Liver (tissue), 8 donors: ENCODE measurements at regions not wholly inside any gene's neighbourhood (a gene's known extent, or its start where the extent isn't known, plus 50 kb on each side); places are given as distances from the start of the nearest gene placed in this dataset.

Source experiments
- DNase-seq: peaks from one replicate; pipeline ENCODE4 v3.0.0-alpha.2; 2017; ENCODE audit warnings: low spot score
- H3K27ac ChIP-seq, 2 donors: one replicate each; pipeline ENCODE4 v1.7.0; 2013; ENCODE audit warnings: inconsistent platforms in 2 of 2, low read length in 2 of 2, control low read depth in 1 of 2, low read depth in 1 of 2, mild to moderate bottlenecking in 1 of 2
- H3K27me3 ChIP-seq, 4 donors: one replicate each; pipeline versions ENCODE4 v1.6.1 to v1.7.0; 2013; ENCODE audit warnings: low read length in 3 of 4, inconsistent platforms in 1 of 4, mild to moderate bottlenecking in 1 of 4, moderate library complexity in 1 of 4; ENCODE audit not compliant: control insufficient read depth in 4 of 4, insufficient read depth in 4 of 4
- H3K36me3 ChIP-seq, 4 donors: one replicate each; pipeline versions ENCODE4 v1.6.1 to v1.7.0; 2013; ENCODE audit warnings: low read length in 3 of 4, mild to moderate bottlenecking in 3 of 4, low read depth in 1 of 4, moderate library complexity in 1 of 4; ENCODE audit not compliant: control insufficient read depth in 4 of 4, insufficient read depth in 3 of 4
- H3K4me1 ChIP-seq, 4 donors: one replicate each; pipeline versions ENCODE4 v1.6.1 to v1.7.0; 2013; ENCODE audit warnings: low read length in 3 of 4, mild to moderate bottlenecking in 3 of 4, moderate library complexity in 1 of 4; ENCODE audit not compliant: control insufficient read depth in 4 of 4, insufficient read depth in 4 of 4
- H3K4me3 ChIP-seq, 3 donors: one replicate each; pipeline versions ENCODE4 v1.6.1 to v1.7.0; 2013; ENCODE audit warnings: low read length in 3 of 3, control low read depth in 1 of 3, low read depth in 1 of 3, mild to moderate bottlenecking in 1 of 3
- H3K9ac ChIP-seq, 2 donors: one replicate each; pipeline ENCODE4 v1.7.0; 2013; ENCODE audit warnings: low read length in 2 of 2, mild to moderate bottlenecking in 2 of 2, moderate library complexity in 2 of 2, control low read depth in 1 of 2, low read depth in 1 of 2
- H3K9me3 ChIP-seq, 4 donors: one replicate each; pipeline versions ENCODE4 v1.6.1 to v1.7.0; 2013; ENCODE audit warnings: low read length in 3 of 4; ENCODE audit not compliant: control insufficient read depth in 4 of 4
- CTCF ChIP-seq: fragments of 150-350 bp; IDR thresholded peaks from 2 replicates; pipeline ENCODE4 v1.5.1; 2017; ENCODE audit warnings: improper control_type of control experiment, low read depth, low read length; ENCODE audit not compliant: missing input control
- EGR1 ChIP-seq, 2 donors: IDR thresholded peaks; 2 replicates each; pipeline ENCODE4 v1.6.1; 2016 to 2018; ENCODE audit warnings: antibody characterized with exemption in 2 of 2, low read depth in 2 of 2
- FOXA1 ChIP-seq: IDR thresholded peaks from 2 replicates; pipeline ENCODE4 v1.6.1; 2016; ENCODE audit warnings: antibody characterized with exemption
- FOXA2 ChIP-seq: IDR thresholded peaks from 2 replicates; pipeline ENCODE4 v1.6.1; 2016; ENCODE audit warnings: antibody characterized with exemption
- GABPA ChIP-seq, 2 donors: IDR thresholded peaks in 1 of 2; conservative IDR thresholded peaks in 1 of 2; 2 replicates each; pipeline ENCODE4 v1.6.1; 2016; ENCODE audit warnings: antibody characterized with exemption in 2 of 2, mild to moderate bottlenecking in 1 of 2, moderate library complexity in 1 of 2
- HNF4A ChIP-seq, 2 donors: conservative IDR thresholded peaks; 2 replicates each; pipeline ENCODE4 v1.6.1; 2016; ENCODE audit warnings: antibody characterized with exemption in 2 of 2, mild to moderate bottlenecking in 2 of 2
- HNF4G ChIP-seq: IDR thresholded peaks from 2 replicates; pipeline ENCODE4 v1.6.1; 2016; ENCODE audit warnings: antibody characterized with exemption
- JUND ChIP-seq, 2 donors: IDR thresholded peaks; 2 replicates each; pipeline ENCODE4 v1.6.1; 2016; ENCODE audit warnings: antibody characterized with exemption in 2 of 2
- NR2F2 ChIP-seq: IDR thresholded peaks from 2 replicates; pipeline ENCODE4 v1.6.1; 2016; ENCODE audit warnings: antibody characterized with exemption
- RAD21 ChIP-seq, 2 donors: IDR thresholded peaks; 2 replicates each; pipeline ENCODE4 v1.6.1; 2016; ENCODE audit warnings: antibody characterized with exemption in 2 of 2, mild to moderate bottlenecking in 2 of 2
- RXRA ChIP-seq, 2 donors: IDR thresholded peaks; 2 replicates each; pipeline ENCODE4 v1.6.1; 2017 to 2018; ENCODE audit warnings: antibody characterized with exemption in 2 of 2, mild to moderate bottlenecking in 1 of 2
- SP1 ChIP-seq: IDR thresholded peaks from 2 replicates; pipeline ENCODE4 v1.6.1; 2018; ENCODE audit warnings: antibody characterized with exemption, mild to moderate bottlenecking
- TAF1 ChIP-seq: conservative IDR thresholded peaks from 2 replicates; pipeline ENCODE4 v1.6.1; 2016; ENCODE audit warnings: antibody characterized with exemption, mild to moderate bottlenecking
- YY1 ChIP-seq: IDR thresholded peaks from 2 replicates; pipeline ENCODE4 v1.6.1; 2016; ENCODE audit warnings: antibody characterized with exemption, mild to moderate bottlenecking
- ZBTB33 ChIP-seq: IDR thresholded peaks from 2 replicates; pipeline ENCODE4 v1.6.1; 2016; ENCODE audit warnings: antibody characterized with exemption
- whole genome bisulfite sequencing: extraction: QIAGEN DNeasy Blood & Tissue Kit; methylation state at CpG from one replicate; pipeline ENCODE4 v1.1.7; 2013; 5-methylcytosine and 5-hydroxymethylcytosine counted together
- TF ChIP-seq, protein P1 (sequence below): IDR thresholded peaks from 2 replicates; pipeline ENCODE4 v1.6.1; 2016; ENCODE audit warnings: antibody characterized with exemption
- TF ChIP-seq, protein P2 (sequence below): IDR thresholded peaks from 2 replicates; pipeline ENCODE4 v1.6.1; 2016; ENCODE audit warnings: antibody characterized with exemption, mild to moderate bottlenecking
- TF ChIP-seq, protein P3 (sequence below): IDR thresholded peaks from 2 replicates; pipeline ENCODE4 v1.6.1; 2016; ENCODE audit warnings: antibody characterized with exemption
- donor health status: healthy.
- donor health status: healthy.
- donor health status: healthy.
- donor health status: healthy.
- donor health status: healthy.

DNA sequence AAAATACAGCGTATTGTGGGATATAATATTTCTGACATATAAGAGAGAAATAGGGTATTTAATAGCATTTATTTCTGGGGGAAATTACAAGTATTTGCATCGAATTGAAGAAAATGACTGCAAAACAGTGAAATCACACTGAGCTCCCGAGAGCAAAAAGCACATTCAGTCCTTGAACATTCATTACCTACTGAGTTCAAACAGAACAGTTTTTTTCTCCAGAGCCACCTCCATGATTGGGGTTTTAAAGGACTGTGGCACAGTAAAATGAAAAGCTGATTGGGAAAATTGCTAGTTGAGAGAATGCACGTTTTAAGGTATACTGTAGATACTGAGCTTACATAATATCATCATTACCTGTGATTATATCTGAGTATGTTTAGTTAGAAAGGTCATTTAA, 58.0 kb upstream of the TRPC4 start:
- Histone ChIP-seq H3K36me3 (no peaks in the 10 kb centered on the region), H3K4me3 (no peak overlapping the region), H3K9me3 (no peaks in the 10 kb centered on the region), H3K4me1 (no peaks in the 10 kb centered on the region), H3K9ac (no peak overlapping the region), H3K27me3 (peaks cover 0 to 4% (median 0%) of the 10 kb centered on the region in 4 donors), H3K27ac (no peak overlapping the region)
- TF ChIP-seq EGR1 (IDR thresholded peaks at IDR 0.05; ENCODE audit: low read depth in 2 of 2) (no peak), TAF1 (no peak), NR2F2 (no peak), FOXA2 (no peak), YY1 (no peak), RAD21 (IDR thresholded peaks at IDR 0.05) (no peak), HNF4G (no peak), GABPA (IDR thresholded peaks at IDR 0.05 in 1 of 2, conservative IDR thresholded peaks at IDR 0.05 in 1 of 2) (no peak), SP1 (no peak), FOXA1 (no peak), JUND (IDR thresholded peaks at IDR 0.05) (no peak), HNF4A (conservative IDR thresholded peaks at IDR 0.05) (no peak), RXRA (IDR thresholded peaks at IDR 0.05) (no peak), ZBTB33 (no peak)
- TF ChIP-seq, protein P1, sequence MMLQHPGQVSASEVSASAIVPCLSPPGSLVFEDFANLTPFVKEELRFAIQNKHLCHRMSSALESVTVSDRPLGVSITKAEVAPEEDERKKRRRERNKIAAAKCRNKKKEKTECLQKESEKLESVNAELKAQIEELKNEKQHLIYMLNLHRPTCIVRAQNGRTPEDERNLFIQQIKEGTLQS = no peak
- TF ChIP-seq, protein P2, sequence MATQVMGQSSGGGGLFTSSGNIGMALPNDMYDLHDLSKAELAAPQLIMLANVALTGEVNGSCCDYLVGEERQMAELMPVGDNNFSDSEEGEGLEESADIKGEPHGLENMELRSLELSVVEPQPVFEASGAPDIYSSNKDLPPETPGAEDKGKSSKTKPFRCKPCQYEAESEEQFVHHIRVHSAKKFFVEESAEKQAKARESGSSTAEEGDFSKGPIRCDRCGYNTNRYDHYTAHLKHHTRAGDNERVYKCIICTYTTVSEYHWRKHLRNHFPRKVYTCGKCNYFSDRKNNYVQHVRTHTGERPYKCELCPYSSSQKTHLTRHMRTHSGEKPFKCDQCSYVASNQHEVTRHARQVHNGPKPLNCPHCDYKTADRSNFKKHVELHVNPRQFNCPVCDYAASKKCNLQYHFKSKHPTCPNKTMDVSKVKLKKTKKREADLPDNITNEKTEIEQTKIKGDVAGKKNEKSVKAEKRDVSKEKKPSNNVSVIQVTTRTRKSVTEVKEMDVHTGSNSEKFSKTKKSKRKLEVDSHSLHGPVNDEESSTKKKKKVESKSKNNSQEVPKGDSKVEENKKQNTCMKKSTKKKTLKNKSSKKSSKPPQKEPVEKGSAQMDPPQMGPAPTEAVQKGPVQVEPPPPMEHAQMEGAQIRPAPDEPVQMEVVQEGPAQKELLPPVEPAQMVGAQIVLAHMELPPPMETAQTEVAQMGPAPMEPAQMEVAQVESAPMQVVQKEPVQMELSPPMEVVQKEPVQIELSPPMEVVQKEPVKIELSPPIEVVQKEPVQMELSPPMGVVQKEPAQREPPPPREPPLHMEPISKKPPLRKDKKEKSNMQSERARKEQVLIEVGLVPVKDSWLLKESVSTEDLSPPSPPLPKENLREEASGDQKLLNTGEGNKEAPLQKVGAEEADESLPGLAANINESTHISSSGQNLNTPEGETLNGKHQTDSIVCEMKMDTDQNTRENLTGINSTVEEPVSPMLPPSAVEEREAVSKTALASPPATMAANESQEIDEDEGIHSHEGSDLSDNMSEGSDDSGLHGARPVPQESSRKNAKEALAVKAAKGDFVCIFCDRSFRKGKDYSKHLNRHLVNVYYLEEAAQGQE = no peak
- TF ChIP-seq, protein P3, sequence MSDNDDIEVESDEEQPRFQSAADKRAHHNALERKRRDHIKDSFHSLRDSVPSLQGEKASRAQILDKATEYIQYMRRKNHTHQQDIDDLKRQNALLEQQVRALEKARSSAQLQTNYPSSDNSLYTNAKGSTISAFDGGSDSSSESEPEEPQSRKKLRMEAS = no peak
- no peak for DNase-seq
- 73% methylated on average over 4 of the region's 4 CpGs for WGBS

GRCh38 chr13:37925878-37926473, 56.4 kb upstream of the TRPC4 start:
- peaks cover 0 to 3% (median 0%) of the 10 kb centered on the region in 4 donors for H3K27me3 ChIP-seq
- TF ChIP-seq, protein P3 = no peak
- TF ChIP-seq TAF1 (no peak), HNF4G (no peak), CTCF (no peak), FOXA1 (no peak), GABPA (IDR thresholded peaks at IDR 0.05 in 1 of 2, conservative IDR thresholded peaks at IDR 0.05 in 1 of 2) (no peak), RAD21 (IDR thresholded peaks at IDR 0.05) (no peak), EGR1 (IDR thresholded peaks at IDR 0.05; ENCODE audit: low read depth in 2 of 2) (no peak), FOXA2 (no peak), YY1 (no peak), NR2F2 (no peak), JUND (IDR thresholded peaks at IDR 0.05) (no peak), SP1 (no peak), RXRA (IDR thresholded peaks at IDR 0.05) (no peak), ZBTB33 (no peak), HNF4A (conservative IDR thresholded peaks at IDR 0.05) (no peak)
- TF ChIP-seq, protein P1 = no peak
- no peaks in the 10 kb centered on the region for H3K4me1 ChIP-seq
- DNase-seq = no peak
- no peak overlapping the region for H3K4me3 ChIP-seq
- H3K9me3 ChIP-seq = no peaks in the 10 kb centered on the region
- no peak overlapping the region for H3K9ac ChIP-seq
- H3K27ac ChIP-seq = no peak overlapping the region
- no peaks in the 10 kb centered on the region for H3K36me3 ChIP-seq
- 84% methylated on average over 7 of the region's 7 CpGs for WGBS
